Upper lobe of left lung (tissue), 6 donors: ENCODE measurements at regions not wholly inside any gene's neighbourhood (a gene's known extent, or its start where the extent isn't known, plus 50 kb on each side); places are given as distances from the start of the nearest gene placed in this dataset.
A peak's percentile ranks its signal among the peaks of the same experiment; 100 is the strongest.

ENCODE experiments used
- ATAC-seq, 2 donors: fragments of 200-7000 bp; cut with Tn5 transposase; one replicate each; pipeline ENCODE4 v1.9.1; 2022; ENCODE audit warnings: mild to moderate bottlenecking in 2 of 2, moderate library complexity in 2 of 2; ENCODE audit not compliant: low FRiP score in 2 of 2
- DNase-seq, 2 donors: peaks; one replicate each; pipeline ENCODE4 v3.0.0-alpha.2; 2019 to 2020
- H3K27ac ChIP-seq, 4 donors: fragments of 200-600 bp; sonication (generic); one replicate each; pipeline ENCODE4 v1.5.1; 2016 to 2019
- H3K27me3 ChIP-seq, 4 donors: fragments of 200-600 bp; sonication (generic); one replicate each; pipeline ENCODE4 v1.5.1; 2017 to 2019
- H3K36me3 ChIP-seq, 4 donors: fragments of 200-600 bp; sonication (generic); one replicate each; pipeline ENCODE4 v1.5.1; 2016 to 2019
- H3K4me1 ChIP-seq, 4 donors: fragments of 200-600 bp; sonication (generic); one replicate each; pipeline ENCODE4 v1.5.1; 2018 to 2019
- H3K4me3 ChIP-seq, 4 donors: fragments of 200-600 bp; sonication (generic); one replicate each; pipeline ENCODE4 v1.5.1; 2017 to 2019; ENCODE audit warnings: mild to moderate bottlenecking in 2 of 4, moderate library complexity in 1 of 4
- H3K9me3 ChIP-seq, 4 donors: fragments of 200-600 bp; sonication (generic); one replicate each; pipeline ENCODE4 v1.5.1; 2018 to 2019
- CTCF ChIP-seq, 6 experiments: fragments of 450-650 bp in 4 of 6; fragments of 200-600 bp in 2 of 6; sonication (generic) in 2 of 6; IDR thresholded peaks; one replicate each; pipeline ENCODE4 v1.5.1; 2016 to 2019; ENCODE audit warnings: antibody characterized with exemption in 6 of 6
- EP300 ChIP-seq, 4 donors: sonication (generic); formaldehyde crosslinking; IDR thresholded peaks; one replicate each; pipeline ENCODE4 v1.5.1; 2017; ENCODE audit warnings: antibody characterized with exemption in 4 of 4, control low read depth in 2 of 4
- POLR2A ChIP-seq, 4 donors: fragments of 450-650 bp; IDR thresholded peaks; one replicate each; pipeline ENCODE4 v1.5.1; 2016 to 2017; ENCODE audit warnings: antibody characterized with exemption in 4 of 4, mild to moderate bottlenecking in 2 of 4
- POLR2AphosphoS5 ChIP-seq, 2 donors: sonication (generic); formaldehyde crosslinking; IDR thresholded peaks; one replicate each; pipeline ENCODE4 v1.5.1; 2017; ENCODE audit warnings: antibody characterized with exemption in 2 of 2
- WGBS, 2 donors: methylation state at CpG; one replicate each; pipeline ENCODE4 v1.1.5; 2017 to 2018; 5-methylcytosine and 5-hydroxymethylcytosine counted together
- donor health status: DM: no; HTN: no; CAD: no; lungs with moderate emphysema.
- donor health status: DM: no; HTN: yes; CAD: no; lungs with severe emphysema.

GRCh38 chr13:65909501-65909900, 1320.6 kb downstream of the PCDH9 start:
- Histone ChIP-seq H3K4me1 (no peaks in the 10 kb centered on the region), H3K9me3 (no peaks in the 10 kb centered on the region), H3K4me3 (no peak overlapping the region), H3K36me3 (no peaks in the 10 kb centered on the region), H3K27me3 (no peaks in the 10 kb centered on the region), H3K27ac (no peak overlapping the region)
- DNase-seq (peak in 1 of 2 donors; percentile 3), ATAC-seq (no peak)
- no peak for TF ChIP-seq CTCF (IDR thresholded peaks at IDR 0.05)
- no peak for TF ChIP-seq EP300 (IDR thresholded peaks at IDR 0.05)
- no peak for TF ChIP-seq POLR2AphosphoS5 (IDR thresholded peaks at IDR 0.05)
- 83% methylated on average over 1 of the region's 1 CpG; no CpG with 5 or more reads in 1 of the 2 donors for WGBS, 2 donors

- ATAC-seq (no peak), DNase-seq (no peak)
- Histone ChIP-seq H3K27ac (no peak overlapping the region), H3K36me3 (no peaks in the 10 kb centered on the region), H3K4me1 (no peaks in the 10 kb centered on the region), H3K9me3 (no peaks in the 10 kb centered on the region), H3K4me3 (no peak overlapping the region), H3K27me3 (no peaks in the 10 kb centered on the region)
- TF ChIP-seq EP300 (IDR thresholded peaks at IDR 0.05) (no peak), POLR2AphosphoS5 (IDR thresholded peaks at IDR 0.05) (no peak), POLR2A (IDR thresholded peaks at IDR 0.05) (no peak), CTCF (IDR thresholded peaks at IDR 0.05) (no peak)
- 83% methylated on average over 7 of the region's 7 CpGs for WGBS, 2 donors
Observed at GRCh38 chr13:65907666-65908525, 1322.2 kb downstream of the PCDH9 start.

GRCh38 chr13:65901723-65902122, 1328.4 kb downstream of the PCDH9 start:
- ATAC-seq, result no peak
- TF ChIP-seq POLR2A (IDR thresholded peaks at IDR 0.05) (no peak), EP300 (IDR thresholded peaks at IDR 0.05) (no peak), POLR2AphosphoS5 (IDR thresholded peaks at IDR 0.05) (no peak), CTCF (IDR thresholded peaks at IDR 0.05) (no peak)
- no peak overlapping the region for H3K27ac ChIP-seq

GRCh38 chr13:65894049-65894448, 1336.1 kb downstream of the PCDH9 start:
- H3K27me3 ChIP-seq, result no peaks in the 10 kb centered on the region
- 81 to 86% methylated on average over 2 of the region's 2 CpGs for WGBS, 2 donors
- no peak overlapping the region for H3K4me3 ChIP-seq
- TF ChIP-seq POLR2A (IDR thresholded peaks at IDR 0.05) (no peak), POLR2AphosphoS5 (IDR thresholded peaks at IDR 0.05) (no peak), CTCF (IDR thresholded peaks at IDR 0.05) (no peak), EP300 (IDR thresholded peaks at IDR 0.05) (no peak)
- DNase-seq (no peak), ATAC-seq (no peak)
- no peak overlapping the region for H3K27ac ChIP-seq
- no peaks in the 10 kb centered on the region for H3K36me3 ChIP-seq
- no peaks in the 10 kb centered on the region for H3K9me3 ChIP-seq
- no peaks in the 10 kb centered on the region for H3K4me1 ChIP-seq

More at GRCh38 chr13:65901723-65902122, 1328.4 kb downstream of the PCDH9 start:
- H3K27me3 ChIP-seq, result no peaks in the 10 kb centered on the region
- no peaks in the 10 kb centered on the region for H3K4me1 ChIP-seq
- no peaks in the 10 kb centered on the region for H3K9me3 ChIP-seq
- no peak for DNase-seq
- no peak overlapping the region for H3K4me3 ChIP-seq
- no peaks in the 10 kb centered on the region for H3K36me3 ChIP-seq

- H3K4me3 ChIP-seq, result no peak overlapping the region
- ATAC-seq (no peak), DNase-seq (no peak)
- H3K27ac ChIP-seq, result no peak overlapping the region
- no peaks in the 10 kb centered on the region for H3K36me3 ChIP-seq
- no peaks in the 10 kb centered on the region for H3K4me1 ChIP-seq
- H3K27me3 ChIP-seq, result no peaks in the 10 kb centered on the region
- H3K9me3 ChIP-seq, result no peaks in the 10 kb centered on the region
- TF ChIP-seq EP300 (IDR thresholded peaks at IDR 0.05) (no peak), POLR2A (IDR thresholded peaks at IDR 0.05) (no peak), POLR2AphosphoS5 (IDR thresholded peaks at IDR 0.05) (no peak), CTCF (IDR thresholded peaks at IDR 0.05) (no peak)
Observed at GRCh38 chr13:65892859-65893258, 1337.3 kb downstream of the PCDH9 start.
